Fibroblast of villous mesenchyme (primary cell): ENCODE measurements at regions not wholly inside any gene's neighbourhood (a gene's known extent, or its start where the extent isn't known, plus 50 kb on each side); places are given as distances from the start of the nearest gene placed in this dataset.

ENCODE experiments used
- DNase-seq: peaks from one replicate; pipeline ENCODE4 v3.0.0-alpha.2; 2010; ENCODE audit warnings: low read depth
- H3K4me3 ChIP-seq: 2 replicates; pipeline ENCODE4 v1.5.1; 2011; ENCODE audit warnings: low read depth, mild to moderate bottlenecking, low read length
- TF ChIP-seq, protein P1 (sequence below): IDR thresholded peaks from 2 replicates; pipeline ENCODE4 v1.5.1; 2012; ENCODE audit warnings: low read depth, mild to moderate bottlenecking, low read length; ENCODE audit not compliant: insufficient read depth

DNA sequence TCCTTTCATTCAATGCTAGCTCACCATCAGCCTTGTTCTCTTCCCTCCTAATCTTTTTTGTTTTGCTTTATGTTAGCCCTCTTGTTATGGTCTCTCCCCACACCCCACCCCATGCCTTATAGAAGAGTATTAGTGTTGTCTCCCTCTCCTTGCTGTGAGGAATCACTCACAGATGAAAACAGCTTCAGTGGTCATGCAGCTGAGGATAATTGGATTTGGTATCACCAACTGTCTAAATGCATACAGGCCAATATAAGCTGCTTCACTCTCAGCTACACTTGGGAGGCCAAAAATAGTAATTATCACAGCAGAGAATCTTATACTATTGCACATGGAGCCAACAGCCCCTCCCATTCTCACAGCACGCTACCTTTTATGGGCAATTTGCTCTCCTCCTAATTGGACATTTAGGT lies 494.6 kb upstream of the FAM241A start:
- no peak overlapping the region for H3K4me3 ChIP-seq
- DNase-seq: no peak
- TF ChIP-seq, protein P1, sequence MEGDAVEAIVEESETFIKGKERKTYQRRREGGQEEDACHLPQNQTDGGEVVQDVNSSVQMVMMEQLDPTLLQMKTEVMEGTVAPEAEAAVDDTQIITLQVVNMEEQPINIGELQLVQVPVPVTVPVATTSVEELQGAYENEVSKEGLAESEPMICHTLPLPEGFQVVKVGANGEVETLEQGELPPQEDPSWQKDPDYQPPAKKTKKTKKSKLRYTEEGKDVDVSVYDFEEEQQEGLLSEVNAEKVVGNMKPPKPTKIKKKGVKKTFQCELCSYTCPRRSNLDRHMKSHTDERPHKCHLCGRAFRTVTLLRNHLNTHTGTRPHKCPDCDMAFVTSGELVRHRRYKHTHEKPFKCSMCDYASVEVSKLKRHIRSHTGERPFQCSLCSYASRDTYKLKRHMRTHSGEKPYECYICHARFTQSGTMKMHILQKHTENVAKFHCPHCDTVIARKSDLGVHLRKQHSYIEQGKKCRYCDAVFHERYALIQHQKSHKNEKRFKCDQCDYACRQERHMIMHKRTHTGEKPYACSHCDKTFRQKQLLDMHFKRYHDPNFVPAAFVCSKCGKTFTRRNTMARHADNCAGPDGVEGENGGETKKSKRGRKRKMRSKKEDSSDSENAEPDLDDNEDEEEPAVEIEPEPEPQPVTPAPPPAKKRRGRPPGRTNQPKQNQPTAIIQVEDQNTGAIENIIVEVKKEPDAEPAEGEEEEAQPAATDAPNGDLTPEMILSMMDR: no peak

DNA sequence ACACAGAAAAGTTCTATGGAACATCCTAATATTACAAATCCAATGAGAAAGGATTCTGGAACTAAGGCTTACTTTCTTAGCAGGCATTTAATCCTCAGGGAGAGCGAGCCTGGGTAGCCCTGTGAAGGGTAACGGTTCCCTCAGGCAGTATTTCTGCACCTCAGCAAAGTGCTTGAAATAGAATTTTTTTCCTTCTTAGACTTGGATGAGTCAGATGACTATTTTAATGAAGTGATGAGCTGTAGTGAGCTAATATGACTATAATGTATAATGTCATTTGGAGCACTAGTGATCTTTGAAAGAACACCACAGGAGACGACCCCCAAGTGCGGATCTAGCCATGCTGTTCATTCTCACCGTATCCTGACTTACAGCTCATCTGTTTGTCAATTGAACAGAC lies 493.0 kb upstream of the FAM241A start:
- DNase-seq: peak; percentile 19
- no peak overlapping the region for H3K4me3 ChIP-seq
- TF ChIP-seq, protein P1: no peak

DNA sequence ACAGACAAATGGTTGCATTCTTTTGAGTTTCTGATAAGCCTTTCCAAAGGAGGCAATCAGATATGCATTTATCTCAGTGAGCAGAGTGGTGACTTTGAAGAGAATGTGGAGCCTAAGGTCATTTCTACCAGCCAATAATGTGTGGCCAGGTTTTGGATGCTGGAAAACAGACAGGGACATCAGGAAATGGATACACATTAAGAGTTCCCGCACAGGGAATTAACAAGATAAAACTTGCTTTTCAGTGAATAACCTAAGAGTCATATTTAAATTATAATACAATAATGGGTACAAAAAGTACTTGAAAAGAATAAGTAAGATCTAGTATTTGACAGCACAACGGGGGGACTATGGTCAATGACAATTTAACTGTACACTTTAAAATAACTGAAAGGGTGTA lies 492.3 kb upstream of the FAM241A start:
- H3K4me3 ChIP-seq: no peak overlapping the region
- no peak for DNase-seq
- TF ChIP-seq, protein P1: no peak

DNA sequence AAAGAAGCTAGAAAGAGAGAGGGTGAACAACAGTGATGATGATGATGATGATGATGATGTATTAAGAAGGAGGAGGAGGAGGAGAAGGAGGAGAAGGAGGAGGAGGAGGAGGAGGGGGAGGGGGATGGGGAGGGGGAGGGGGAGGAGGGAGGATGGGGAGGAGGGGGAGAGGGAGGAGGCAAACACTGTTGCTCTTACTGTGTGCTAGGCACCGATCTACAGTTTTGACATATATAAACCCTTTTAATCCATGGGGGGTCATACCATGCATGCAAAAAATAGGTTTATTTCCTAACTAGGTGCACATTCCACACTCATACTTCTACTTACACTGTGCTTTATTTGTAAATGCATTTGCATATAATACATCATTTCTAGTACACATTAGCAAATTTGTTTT lies 482.8 kb upstream of the FAM241A start:
- no peak overlapping the region for H3K4me3 ChIP-seq
- TF ChIP-seq, protein P1: no peak
- DNase-seq: no peak

DNA sequence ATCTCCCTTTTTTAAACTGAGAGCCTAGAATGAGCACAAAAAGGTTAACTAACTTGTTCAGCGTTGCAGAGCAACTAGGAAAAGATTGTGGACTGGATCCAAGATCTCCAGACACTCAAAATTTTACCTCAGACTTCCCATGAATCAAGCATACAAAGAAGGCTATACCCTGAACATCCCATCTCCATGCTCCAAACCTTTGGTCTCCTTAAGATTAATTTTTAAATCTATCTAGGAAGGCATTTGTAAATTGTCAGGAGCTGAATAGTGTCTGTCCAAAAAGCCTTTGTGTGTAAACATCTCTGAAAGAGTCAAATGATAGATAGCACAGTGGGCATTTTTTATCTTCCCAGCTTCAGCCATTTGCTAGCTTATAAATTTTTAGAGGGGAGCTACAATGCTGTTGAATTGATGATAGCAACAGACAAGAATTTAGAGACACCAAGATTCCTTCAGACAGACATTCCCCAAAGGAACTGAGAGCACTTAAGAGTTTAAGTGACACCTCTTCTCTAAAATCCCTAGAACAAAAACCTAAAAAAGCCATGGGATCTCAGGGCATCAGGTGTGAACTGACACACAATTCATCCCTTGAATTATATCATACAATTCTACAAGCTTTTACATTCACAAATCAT lies 480.8 kb upstream of the FAM241A start:
- TF ChIP-seq, protein P1: no peak
- no peak overlapping the region for H3K4me3 ChIP-seq
- no peak for DNase-seq

DNA sequence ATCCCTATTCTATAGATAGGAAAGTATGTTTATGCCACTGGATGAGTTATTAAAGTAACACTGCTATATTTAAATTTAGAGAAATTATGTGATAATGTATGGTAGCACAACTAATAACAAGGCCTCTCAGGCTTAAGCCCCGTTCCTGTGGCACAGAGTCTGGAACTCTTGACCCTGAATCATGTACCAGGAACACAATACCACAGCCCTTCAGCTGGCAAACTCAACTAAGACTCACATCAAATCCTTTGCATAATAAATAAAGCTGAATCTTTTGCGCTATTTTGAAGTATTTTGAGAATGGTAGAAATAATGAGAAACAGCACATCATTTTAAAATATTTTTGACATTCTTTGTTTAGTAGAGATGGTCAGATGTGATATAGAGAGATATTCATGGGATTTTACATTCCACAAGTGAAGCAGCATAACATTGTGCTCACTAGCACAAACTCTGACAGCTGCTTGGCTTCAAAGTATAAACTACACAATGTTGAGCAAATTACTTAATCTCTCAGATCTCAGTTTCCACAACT lies 478.4 kb upstream of the FAM241A start:
- TF ChIP-seq, protein P1: no peak
- no peak overlapping the region for H3K4me3 ChIP-seq
- DNase-seq: peak; percentile 21

DNA sequence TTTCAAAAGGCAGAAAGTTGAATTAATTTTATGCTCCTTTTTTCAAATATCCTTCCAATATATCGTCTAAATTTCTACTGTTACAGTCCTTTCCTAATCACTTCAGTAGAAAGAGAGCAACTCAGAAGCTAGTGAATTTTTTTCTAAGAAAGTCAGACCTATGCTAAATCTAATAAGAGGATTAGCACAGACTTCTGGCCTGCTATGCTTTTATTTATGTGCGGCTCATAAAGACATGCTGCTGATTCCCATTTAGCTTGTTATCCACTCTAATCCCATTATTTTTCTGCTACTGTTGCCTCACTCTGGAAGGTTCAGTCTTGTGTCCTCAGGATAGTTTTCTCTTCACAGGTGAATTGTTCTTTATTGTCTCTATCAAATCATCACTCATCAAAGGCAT lies 473.5 kb upstream of the FAM241A start:
- H3K4me3 ChIP-seq: no peak overlapping the region
- TF ChIP-seq, protein P1: no peak
- DNase-seq: no peak
